ENCODE measurements at regions not wholly inside any gene's neighbourhood (a gene's known extent, or its start where the extent isn't known, plus 50 kb on each side); places are given as distances from the start of the nearest gene placed in this dataset.
"Not testable (repeated sequence)": the region's sequence is repeated elsewhere in the genome, so short reads cannot be mapped to it uniquely, and the experiment has no call there.

GRCh38 chr12:90677055-90677454 is 277.9 kb downstream of the CCER1 start:
- peaks cover 4% of the 10 kb centered on the region for H3K4me1 Mint-ChIP-seq (ENCODE audit: low read depth, unreplicated experiment)
- H3K9me3 ChIP-seq (ENCODE audit: insufficient read depth, low read depth, low read length): no peaks in the 10 kb centered on the region
- H3K4me3 ChIP-seq (ENCODE audit: insufficient read depth, low read depth, low read length): no peak overlapping the region
- H2AFZ ChIP-seq (ENCODE audit: low read depth, low read length): no peak overlapping the region
- no peak overlapping the region for H3K4me2 ChIP-seq (ENCODE audit: low read length)
- H3K27ac ChIP-seq (ENCODE audit: low read depth, low read length): no peak overlapping the region
- H3K4me3 Mint-ChIP-seq (ENCODE audit: unreplicated experiment): no peak overlapping the region
- no peaks in the 10 kb centered on the region for H3K27me3 Mint-ChIP-seq (ENCODE audit: low read depth, unreplicated experiment)
- H3K9me3 Mint-ChIP-seq (ENCODE audit: unreplicated experiment): no peaks in the 10 kb centered on the region
- DNase-seq (ENCODE audit: low read depth) (no peak), FAIRE-seq (no peak)
- H3K79me2 ChIP-seq (ENCODE audit: insufficient read depth, low read length): no peaks in the 10 kb centered on the region
- no peak overlapping the region for H3K27ac Mint-ChIP-seq (ENCODE audit: unreplicated experiment)
- no peaks in the 10 kb centered on the region for H3K4me1 ChIP-seq (ENCODE audit: insufficient read depth, low read length)
- TF ChIP-seq EZH2 (IDR thresholded peaks at IDR 0.05; ENCODE audit: insufficient read depth, low read length) (no peak), CTCF (IDR thresholded peaks at IDR 0.05; ENCODE audit: insufficient read depth, low read depth, low read length) (no peak)
- H3K36me3 Mint-ChIP-seq (ENCODE audit: low read depth, unreplicated experiment): no peaks in the 10 kb centered on the region
- H3K36me3 ChIP-seq (ENCODE audit: insufficient read depth, low read length): no peaks in the 10 kb centered on the region
- H4K20me1 ChIP-seq (ENCODE audit: insufficient read depth, low read length): no peaks in the 10 kb centered on the region
- no peaks in the 10 kb centered on the region for H3K27me3 ChIP-seq (ENCODE audit: insufficient read depth, low read length)
- H3K9ac ChIP-seq (ENCODE audit: low read length): no peak overlapping the region

- Mint-ChIP-seq H3K27me3 (ENCODE audit: low read depth, unreplicated experiment) (no peaks in the 10 kb centered on the region), H3K27ac (ENCODE audit: unreplicated experiment) (no peak overlapping the region), H3K4me1 (ENCODE audit: low read depth, unreplicated experiment) (peaks cover 6% of the 10 kb centered on the region), H3K36me3 (ENCODE audit: low read depth, unreplicated experiment) (no peaks in the 10 kb centered on the region), H3K4me3 (ENCODE audit: unreplicated experiment) (no peak overlapping the region), H3K9me3 (ENCODE audit: unreplicated experiment) (no peaks in the 10 kb centered on the region)
- Histone ChIP-seq H3K4me1 (ENCODE audit: insufficient read depth, low read length) (no peaks in the 10 kb centered on the region), H3K36me3 (ENCODE audit: insufficient read depth, low read length) (no peaks in the 10 kb centered on the region), H3K9me3 (ENCODE audit: insufficient read depth, low read depth, low read length) (no peaks in the 10 kb centered on the region), H3K9ac (ENCODE audit: low read length) (no peak overlapping the region), H2AFZ (ENCODE audit: low read depth, low read length) (no peak overlapping the region), H3K4me2 (ENCODE audit: low read length) (no peak overlapping the region), H4K20me1 (ENCODE audit: insufficient read depth, low read length) (no peaks in the 10 kb centered on the region), H3K27ac (ENCODE audit: low read depth, low read length) (no peak overlapping the region), H3K79me2 (ENCODE audit: insufficient read depth, low read length) (no peaks in the 10 kb centered on the region), H3K27me3 (ENCODE audit: insufficient read depth, low read length) (no peaks in the 10 kb centered on the region), H3K4me3 (ENCODE audit: insufficient read depth, low read depth, low read length) (no peak overlapping the region)
- no peak for TF ChIP-seq CTCF (IDR thresholded peaks at IDR 0.05; ENCODE audit: insufficient read depth, low read depth, low read length)
- no peak for TF ChIP-seq EZH2 (IDR thresholded peaks at IDR 0.05; ENCODE audit: insufficient read depth, low read length)
- FAIRE-seq (no peak), DNase-seq (ENCODE audit: low read depth) (no peak)
Observed at GRCh38 chr12:90675106-90675505, 279.9 kb downstream of the CCER1 start.

GRCh38 chr12:90672081-90672480 is 282.9 kb downstream of the CCER1 start:
- Histone ChIP-seq H3K4me3 (ENCODE audit: insufficient read depth, low read depth, low read length) (no peak overlapping the region), H3K4me2 (ENCODE audit: low read length) (no peak overlapping the region)
- DNase-seq (ENCODE audit: low read depth): peak; percentile 9

GRCh38 chr12:90663949-90664348 is 291.0 kb downstream of the CCER1 start:
- not testable (repeated sequence) for H4K20me1 ChIP-seq (ENCODE audit: insufficient read depth, low read length); H3K36me3 ChIP-seq (ENCODE audit: insufficient read depth, low read length); H3K36me3 Mint-ChIP-seq (ENCODE audit: low read depth, unreplicated experiment); H3K4me1 Mint-ChIP-seq (ENCODE audit: low read depth, unreplicated experiment); H3K27ac Mint-ChIP-seq (ENCODE audit: unreplicated experiment); DNase-seq (ENCODE audit: low read depth); H3K27me3 Mint-ChIP-seq (ENCODE audit: low read depth, unreplicated experiment); H3K4me2 ChIP-seq (ENCODE audit: low read length); H3K9ac ChIP-seq (ENCODE audit: low read length); H3K79me2 ChIP-seq (ENCODE audit: insufficient read depth, low read length); H3K4me1 ChIP-seq (ENCODE audit: insufficient read depth, low read length); H3K9me3 Mint-ChIP-seq (ENCODE audit: unreplicated experiment); H3K27ac ChIP-seq (ENCODE audit: low read depth, low read length); H3K4me3 Mint-ChIP-seq (ENCODE audit: unreplicated experiment); H2AFZ ChIP-seq (ENCODE audit: low read depth, low read length); H3K9me3 ChIP-seq (ENCODE audit: insufficient read depth, low read depth, low read length); H3K27me3 ChIP-seq (ENCODE audit: insufficient read depth, low read length); FAIRE-seq; H3K4me3 ChIP-seq (ENCODE audit: insufficient read depth, low read depth, low read length)

More at GRCh38 chr12:90672081-90672480, 282.9 kb downstream of the CCER1 start:
- no peak for FAIRE-seq
- Mint-ChIP-seq H3K9me3 (ENCODE audit: unreplicated experiment) (no peaks in the 10 kb centered on the region), H3K4me1 (ENCODE audit: low read depth, unreplicated experiment) (peaks cover 6% of the 10 kb centered on the region), H3K27ac (ENCODE audit: unreplicated experiment) (no peak overlapping the region), H3K36me3 (ENCODE audit: low read depth, unreplicated experiment) (no peaks in the 10 kb centered on the region), H3K27me3 (ENCODE audit: low read depth, unreplicated experiment) (no peaks in the 10 kb centered on the region), H3K4me3 (ENCODE audit: unreplicated experiment) (no peak overlapping the region)
- Histone ChIP-seq H3K36me3 (ENCODE audit: insufficient read depth, low read length) (no peaks in the 10 kb centered on the region), H2AFZ (ENCODE audit: low read depth, low read length) (no peak overlapping the region), H3K27me3 (ENCODE audit: insufficient read depth, low read length) (no peaks in the 10 kb centered on the region), H3K27ac (ENCODE audit: low read depth, low read length) (no peak overlapping the region), H3K79me2 (ENCODE audit: insufficient read depth, low read length) (no peaks in the 10 kb centered on the region), H3K9ac (ENCODE audit: low read length) (no peak overlapping the region), H4K20me1 (ENCODE audit: insufficient read depth, low read length) (no peaks in the 10 kb centered on the region), H3K9me3 (ENCODE audit: insufficient read depth, low read depth, low read length) (no peaks in the 10 kb centered on the region), H3K4me1 (ENCODE audit: insufficient read depth, low read length) (no peaks in the 10 kb centered on the region)
- TF ChIP-seq CTCF (IDR thresholded peaks at IDR 0.05; ENCODE audit: insufficient read depth, low read depth, low read length): no peak
- TF ChIP-seq EZH2 (IDR thresholded peaks at IDR 0.05; ENCODE audit: insufficient read depth, low read length): no peak
